ENCODE measurements at regions not wholly inside any gene's neighbourhood (a gene's known extent, or its start where the extent isn't known, plus 50 kb on each side); places are given as distances from the start of the nearest gene placed in this dataset.

GRCh38 chr5:153880106-153880505 is 158.6 kb downstream of the FAM114A2 start:
- TF ChIP-seq POLR2A (IDR thresholded peaks at IDR 0.05) (no peak), POLR2AphosphoS5 (IDR thresholded peaks at IDR 0.05) (no peak)
- TF ChIP-seq, protein P1, sequence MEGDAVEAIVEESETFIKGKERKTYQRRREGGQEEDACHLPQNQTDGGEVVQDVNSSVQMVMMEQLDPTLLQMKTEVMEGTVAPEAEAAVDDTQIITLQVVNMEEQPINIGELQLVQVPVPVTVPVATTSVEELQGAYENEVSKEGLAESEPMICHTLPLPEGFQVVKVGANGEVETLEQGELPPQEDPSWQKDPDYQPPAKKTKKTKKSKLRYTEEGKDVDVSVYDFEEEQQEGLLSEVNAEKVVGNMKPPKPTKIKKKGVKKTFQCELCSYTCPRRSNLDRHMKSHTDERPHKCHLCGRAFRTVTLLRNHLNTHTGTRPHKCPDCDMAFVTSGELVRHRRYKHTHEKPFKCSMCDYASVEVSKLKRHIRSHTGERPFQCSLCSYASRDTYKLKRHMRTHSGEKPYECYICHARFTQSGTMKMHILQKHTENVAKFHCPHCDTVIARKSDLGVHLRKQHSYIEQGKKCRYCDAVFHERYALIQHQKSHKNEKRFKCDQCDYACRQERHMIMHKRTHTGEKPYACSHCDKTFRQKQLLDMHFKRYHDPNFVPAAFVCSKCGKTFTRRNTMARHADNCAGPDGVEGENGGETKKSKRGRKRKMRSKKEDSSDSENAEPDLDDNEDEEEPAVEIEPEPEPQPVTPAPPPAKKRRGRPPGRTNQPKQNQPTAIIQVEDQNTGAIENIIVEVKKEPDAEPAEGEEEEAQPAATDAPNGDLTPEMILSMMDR (IDR thresholded peaks at IDR 0.05 in 8 of 11, conservative IDR thresholded peaks at IDR 0.05 in 3 of 11), result no peak
